ENCODE measurements at regions not wholly inside any gene's neighbourhood (a gene's known extent, or its start where the extent isn't known, plus 50 kb on each side); places are given as distances from the start of the nearest gene placed in this dataset.

- TF ChIP-seq POLR2A (IDR thresholded peaks at IDR 0.05; ENCODE audit: low read length) (no peak), POLR2AphosphoS2 (conservative IDR thresholded peaks at IDR 0.05; ENCODE audit: low read length) (no peak)
These were observed 257.9 kb downstream of the RASEF start for GRCh38 chr9:82805027-82805426.

All from A549 (cell line).